ENCODE measurements at regions not wholly inside any gene's neighbourhood (a gene's known extent, or its start where the extent isn't known, plus 50 kb on each side); places are given as distances from the start of the nearest gene placed in this dataset.
"Not testable (repeated sequence)": the region's sequence is repeated elsewhere in the genome, so short reads cannot be mapped to it uniquely, and the experiment has no call there.

- peak; percentile 59 for DNase-seq
Measured at GRCh38 chr17:45592433-45592923, 102.0 kb upstream of the PLEKHM1 start.

GRCh38 chr17:45596347-45596746 is 105.8 kb upstream of the PLEKHM1 start:
- not testable (repeated sequence) for DNase-seq

DNA sequence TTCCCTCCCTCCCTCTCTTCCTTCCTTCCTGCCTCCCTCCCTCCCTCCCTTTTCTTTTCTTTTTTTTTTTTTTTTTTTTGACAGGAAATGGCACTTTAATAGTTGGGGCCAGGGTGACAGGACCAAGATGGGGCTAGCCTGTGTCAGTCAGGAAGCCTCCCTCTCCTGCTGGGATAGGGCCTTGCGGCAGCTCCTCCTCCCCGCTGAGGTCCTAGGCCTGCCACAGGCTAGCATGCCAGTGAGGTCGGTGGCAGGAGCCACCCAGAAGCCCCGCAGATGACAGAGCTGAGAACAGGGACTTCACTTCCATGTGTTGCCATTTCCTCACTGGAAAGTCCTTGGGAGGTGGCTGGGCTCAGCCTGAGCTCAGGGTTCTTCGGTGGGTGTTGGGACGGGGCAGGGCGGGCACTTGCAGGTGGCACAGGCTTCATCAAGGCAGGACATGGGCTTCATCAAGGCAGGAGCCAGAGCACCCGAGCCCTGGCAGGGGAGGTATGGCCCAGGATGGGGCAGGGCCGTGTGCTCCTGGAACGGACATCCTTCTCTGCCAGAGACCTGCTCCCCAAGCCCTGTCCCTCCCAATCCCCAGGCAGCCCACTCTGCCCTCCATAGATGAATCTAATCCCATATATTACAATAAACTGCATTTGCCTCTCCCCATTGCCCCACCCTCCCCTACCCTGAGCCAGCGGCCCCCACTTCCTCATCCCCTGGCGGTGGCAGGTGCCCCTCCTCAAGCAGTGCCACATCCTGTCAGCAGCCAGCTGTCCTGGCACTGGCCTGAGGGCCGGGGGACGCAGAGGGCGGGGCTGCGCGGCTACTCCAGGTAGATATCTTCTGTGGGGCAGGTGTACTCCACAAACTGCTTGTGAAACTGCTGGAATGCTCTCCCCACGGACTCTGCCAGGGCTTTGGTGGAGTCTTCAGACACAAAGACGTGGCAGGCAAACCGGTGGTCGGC is 109.8 kb upstream of the PLEKHM1 start:
- DNase-seq: not testable (repeated sequence)

DNA sequence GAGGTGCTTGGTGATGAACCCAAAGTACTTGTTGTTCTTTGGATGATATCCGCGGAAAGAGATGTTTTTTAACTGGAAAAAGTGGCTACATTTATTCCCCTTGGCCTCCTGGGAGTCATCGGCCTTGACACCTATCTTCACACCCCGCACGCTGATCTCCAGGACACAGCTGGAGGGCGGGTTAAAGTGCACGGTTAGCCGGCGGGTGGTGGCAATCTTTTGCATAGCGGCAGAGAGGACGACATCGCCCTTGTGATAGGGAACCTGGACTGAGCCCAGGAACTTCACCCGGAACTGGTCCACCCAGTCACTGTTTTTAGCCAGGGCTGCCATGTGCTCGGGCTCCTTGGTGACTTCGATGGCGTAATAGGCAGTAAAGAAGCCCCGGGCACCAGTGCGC is 110.5 kb upstream of the PLEKHM1 start:
- not testable (repeated sequence) for DNase-seq

DNA sequence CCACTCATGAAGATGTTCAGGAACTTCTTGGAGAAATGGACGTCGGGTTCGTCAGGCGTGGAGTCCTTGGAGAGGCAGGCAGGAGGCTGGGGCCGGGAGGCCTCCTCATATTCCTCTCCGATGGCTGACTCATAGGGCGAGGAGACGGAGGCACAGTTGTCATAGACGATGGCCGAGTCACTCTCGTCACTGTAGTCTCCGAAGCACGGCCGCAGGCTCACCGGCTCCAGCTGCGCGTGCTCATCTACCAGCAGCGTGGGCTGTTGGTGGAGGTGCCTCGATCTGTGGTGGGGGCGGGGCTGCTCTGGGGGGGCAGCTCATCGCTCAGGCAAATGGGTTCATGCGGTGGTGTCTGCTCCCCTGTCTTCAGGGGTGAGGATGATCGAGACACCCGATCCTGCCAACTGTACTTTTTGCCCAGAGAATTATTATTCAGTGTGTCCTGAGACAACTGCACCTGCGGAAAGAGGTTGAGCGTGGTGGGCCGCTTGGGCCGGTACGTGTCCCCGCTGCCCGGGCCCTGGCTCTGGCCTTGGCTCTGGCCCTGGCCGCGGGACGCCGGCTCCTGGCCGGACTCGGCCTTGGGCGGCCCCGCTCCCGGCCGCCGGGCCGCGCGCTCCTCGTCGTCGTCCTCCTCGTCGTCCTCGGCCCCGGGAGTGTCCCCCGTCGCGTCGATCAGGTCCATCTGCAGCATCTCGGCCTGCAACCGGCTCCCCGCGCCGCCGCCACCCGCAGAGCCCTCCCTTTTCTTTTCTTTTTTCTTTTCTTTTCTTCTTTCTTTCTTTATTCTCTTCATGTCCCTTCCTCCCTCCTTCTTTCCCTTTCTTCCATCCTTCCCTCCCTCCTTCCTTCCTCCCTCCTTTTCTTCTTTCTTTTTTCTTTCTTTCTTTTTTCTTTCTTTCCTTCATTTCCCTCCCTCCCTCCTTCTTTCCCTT is 111.4 kb upstream of the PLEKHM1 start:
- not testable (repeated sequence) for DNase-seq

DNA sequence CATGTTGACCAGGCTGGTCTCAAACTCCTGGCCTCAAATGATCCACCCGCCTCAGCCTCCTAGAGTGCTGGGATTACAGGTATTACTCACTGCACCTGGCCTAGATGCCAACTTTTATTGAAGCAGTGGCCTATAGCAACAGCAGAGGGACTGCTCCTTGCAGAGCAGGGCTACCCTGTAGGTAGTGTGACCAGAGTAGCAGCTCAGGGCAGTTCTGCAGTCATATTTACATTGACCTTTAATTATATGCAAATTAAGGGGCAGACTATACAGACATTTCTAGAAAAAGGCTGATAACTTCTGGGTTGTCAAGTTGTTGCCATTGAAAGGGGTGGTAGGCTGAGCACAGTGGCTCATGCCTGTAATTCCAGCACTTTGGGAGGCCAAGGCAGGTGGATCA is 115.2 kb upstream of the PLEKHM1 start:
- not testable (repeated sequence) for DNase-seq

GRCh38 chr17:45619984-45620405 is 129.5 kb upstream of the PLEKHM1 start:
- DNase-seq: peak; percentile 31

DNA sequence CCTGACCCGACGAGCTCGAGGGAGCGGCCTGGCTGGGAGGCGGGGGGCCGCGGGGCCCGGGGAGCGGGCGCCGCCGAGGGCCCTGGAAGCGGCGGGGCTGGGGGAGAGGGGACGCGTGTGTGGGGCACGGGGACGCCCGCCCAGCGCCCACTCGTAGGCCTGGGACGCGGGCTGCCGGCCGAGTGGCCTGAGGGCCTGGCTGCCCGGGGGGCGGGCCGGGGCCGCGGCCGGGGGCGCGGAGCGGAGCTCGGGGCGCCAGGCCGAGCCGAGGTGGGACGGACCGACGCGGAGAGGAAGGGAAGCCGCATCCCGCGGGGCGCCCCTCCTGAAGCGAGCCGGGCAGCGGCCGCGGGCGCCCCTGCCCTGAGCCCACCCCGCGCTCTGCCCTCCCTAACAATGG is 129.9 kb upstream of the PLEKHM1 start:
- not testable (repeated sequence) for DNase-seq

DNA sequence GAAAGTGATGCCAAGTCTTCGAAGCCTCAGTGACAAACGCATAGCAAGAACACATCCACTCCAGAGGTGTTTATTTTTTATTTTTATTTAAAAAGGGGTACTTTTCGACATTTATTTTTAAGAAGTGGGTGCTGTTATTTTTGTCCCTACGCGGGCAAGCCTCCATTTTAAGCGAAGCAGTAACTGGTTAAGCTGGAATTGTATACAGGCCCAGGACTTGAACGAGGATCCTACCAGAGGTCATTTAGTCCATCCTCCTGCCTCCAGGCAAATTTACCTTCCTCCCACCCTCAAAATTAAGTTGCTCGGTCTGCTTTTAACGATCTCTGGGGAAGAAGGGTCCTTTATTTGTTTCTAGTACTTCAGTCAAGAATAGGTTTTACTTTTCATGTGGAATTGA is 130.6 kb upstream of the PLEKHM1 start:
- DNase-seq: not testable (repeated sequence)

DNA sequence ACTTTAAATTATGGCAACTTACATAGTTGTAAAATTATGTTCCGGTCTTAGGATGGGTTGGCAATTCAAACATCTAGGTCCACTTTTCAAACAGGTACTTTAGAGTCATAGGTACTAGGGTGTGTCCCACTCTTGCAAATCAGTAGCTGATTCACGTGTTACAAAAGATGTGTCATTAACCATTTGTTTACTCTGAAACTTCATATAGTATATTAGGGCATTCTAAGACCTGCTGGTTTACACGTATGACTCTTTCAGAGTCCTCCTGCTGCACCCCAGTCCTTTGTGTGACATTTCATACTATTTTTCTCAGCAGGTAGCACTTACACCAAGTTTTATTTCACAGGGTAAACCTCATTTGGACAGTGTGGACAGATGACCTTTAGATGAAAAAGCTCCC is 131.8 kb upstream of the PLEKHM1 start:
- DNase-seq: not testable (repeated sequence)

- no peak for DNase-seq
Measured at GRCh38 chr17:45628019-45628418, 137.5 kb upstream of the PLEKHM1 start.

DNA sequence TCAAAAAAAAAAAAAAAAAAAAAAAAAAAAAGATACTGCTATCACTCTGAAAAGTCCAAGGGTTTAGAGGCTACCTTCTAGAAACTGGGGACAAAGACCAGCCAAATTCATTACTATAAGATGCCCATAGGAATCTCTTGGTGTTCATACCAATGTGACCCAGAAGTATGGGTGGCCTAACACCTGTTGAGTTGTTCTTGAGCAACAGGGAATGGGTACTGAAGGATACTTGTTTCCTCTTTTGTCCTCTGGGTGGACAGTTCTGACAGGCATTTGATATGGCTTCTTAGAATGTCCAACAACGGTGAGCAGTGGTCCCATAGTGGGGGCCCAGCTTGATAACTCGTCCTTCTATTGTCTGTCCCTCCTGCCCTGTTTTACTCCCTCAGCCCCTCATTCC is 141.4 kb upstream of the PLEKHM1 start:
- no peak for DNase-seq

GRCh38 chr17:45639297-45639849 is 144.7 kb upstream of the CRHR1 start:
- no peak for DNase-seq

- peak; percentile 92 for DNase-seq
Measured at GRCh38 chr17:45640141-45640850, 143.8 kb upstream of the CRHR1 start.

DNA sequence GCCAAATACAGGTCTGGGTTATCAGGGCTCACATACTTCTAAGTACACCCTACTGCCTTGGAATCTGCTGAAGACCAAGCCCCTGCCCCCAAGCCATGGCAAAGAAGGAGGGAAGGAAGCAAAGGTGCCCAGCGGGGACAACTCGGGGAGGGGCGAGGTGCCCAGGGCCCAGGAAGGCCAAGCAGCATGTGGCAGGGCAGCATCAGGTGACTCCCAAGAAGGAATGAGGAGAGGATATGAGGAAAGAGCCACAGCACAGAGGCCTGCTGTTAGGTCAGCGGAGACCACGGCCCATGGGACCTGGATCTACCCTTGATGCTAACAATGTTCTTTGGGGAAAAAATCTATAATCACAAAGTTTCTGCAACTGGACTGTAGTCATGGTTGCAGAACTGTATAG is 142.6 kb upstream of the CRHR1 start:
- DNase-seq: no peak

- no peak for DNase-seq
Measured at GRCh38 chr17:45643591-45643990, 140.5 kb upstream of the CRHR1 start.

DNA sequence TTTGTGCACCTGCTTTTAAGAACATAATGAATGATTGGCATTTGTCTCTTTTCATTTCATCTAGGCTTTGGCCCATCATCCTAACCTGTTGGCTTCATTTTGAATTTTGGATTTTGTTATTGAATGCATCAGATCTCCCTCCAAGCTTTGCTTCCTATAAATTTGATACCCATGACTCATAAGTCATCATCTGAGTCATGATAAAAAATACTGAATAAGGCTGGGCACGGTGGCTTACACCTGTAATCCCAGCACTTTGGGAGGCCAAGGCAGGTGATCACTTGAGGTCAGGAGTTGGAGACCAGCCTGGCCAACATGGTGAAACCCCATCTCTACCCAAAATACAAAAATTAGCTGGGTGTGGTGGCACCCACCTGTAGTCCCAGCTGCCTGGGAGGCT is 139.5 kb upstream of the CRHR1 start:
- not testable (repeated sequence) for DNase-seq

DNA sequence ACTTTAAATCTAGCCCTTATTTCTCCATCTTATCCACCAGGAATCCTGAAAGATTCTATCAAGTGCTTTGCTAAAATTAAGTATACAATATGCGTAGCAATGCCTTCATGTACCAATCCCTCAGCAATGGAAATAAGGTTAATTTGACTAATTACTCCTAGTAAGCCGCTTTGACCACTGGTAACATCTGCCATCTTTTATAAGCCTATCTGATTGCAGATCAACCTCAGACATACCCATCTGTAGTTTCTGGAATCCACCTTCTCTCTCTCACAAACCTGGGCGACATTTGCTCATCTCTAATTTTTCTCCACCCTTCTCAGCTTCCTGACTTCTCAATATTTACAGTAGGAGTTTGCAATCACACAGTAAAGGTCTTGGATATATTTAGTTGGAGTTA is 138.8 kb upstream of the CRHR1 start:
- no peak for DNase-seq

GRCh38 chr17:45646288-45646988 is 137.7 kb upstream of the CRHR1 start:
- no peak for DNase-seq

DNA sequence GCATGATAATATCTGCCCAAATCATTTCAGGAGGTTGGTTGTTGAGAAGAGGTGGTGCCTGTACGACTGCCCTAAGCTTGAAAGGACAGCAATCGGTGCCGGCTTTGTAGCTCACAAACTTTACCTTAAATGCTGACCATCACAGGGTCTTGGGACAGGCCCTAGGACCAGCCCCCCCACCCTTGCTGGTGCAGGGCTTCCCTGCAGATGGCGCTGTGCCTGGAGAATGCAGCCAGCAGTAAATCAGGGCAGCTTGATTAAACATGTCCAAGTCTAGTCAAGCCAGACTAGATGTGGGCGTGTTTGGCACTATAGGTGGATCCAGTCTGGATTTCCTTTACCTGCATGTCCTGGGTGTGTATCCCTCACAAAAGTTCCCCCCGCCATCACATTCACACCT is 135.5 kb upstream of the CRHR1 start:
- DNase-seq: no peak

GRCh38 chr17:45649796-45650195 is 134.3 kb upstream of the CRHR1 start:
- no peak for DNase-seq
